H9 (cell line): ENCODE measurements at regions not wholly inside any gene's neighbourhood (a gene's known extent, or its start where the extent isn't known, plus 50 kb on each side); places are given as distances from the start of the nearest gene placed in this dataset.

Experiments used
- DNase-seq: peaks from one replicate; pipeline ENCODE4 v3.0.0-alpha.2; 2017
- H2AFZ ChIP-seq: one replicate; pipeline ENCODE4 v1.6.1; 2013; ENCODE audit warnings: mild to moderate bottlenecking, low read length, control low read depth, moderate library complexity
- H2AK5ac ChIP-seq: 2 replicates; pipeline ENCODE4 v1.6.1; 2013; ENCODE audit warnings: low read length, control low read depth, mixed read lengths; ENCODE audit not compliant: insufficient read length
- H2BK120ac ChIP-seq: one replicate; pipeline ENCODE4 v1.6.1; 2013; ENCODE audit warnings: low read depth, mild to moderate bottlenecking, low read length, control low read depth, inconsistent platforms; ENCODE audit not compliant: poor library complexity, severe bottlenecking
- H2BK12ac ChIP-seq: 2 replicates; pipeline ENCODE4 v1.6.1; 2013; ENCODE audit warnings: low read length, control low read depth, mixed read lengths, low read depth; ENCODE audit not compliant: insufficient read length
- H2BK15ac ChIP-seq: 2 replicates; pipeline ENCODE4 v1.6.1; 2013; ENCODE audit warnings: low read depth, low read length, control low read depth
- H2BK20ac ChIP-seq: one replicate; pipeline ENCODE4 v1.6.1; 2013; ENCODE audit warnings: low read depth, mild to moderate bottlenecking, low read length, control low read depth, inconsistent platforms; ENCODE audit not compliant: poor library complexity, severe bottlenecking
- H2BK5ac ChIP-seq: 2 replicates; pipeline ENCODE4 v1.6.1; 2013; ENCODE audit warnings: low read length, control low read depth, mixed read lengths; ENCODE audit not compliant: insufficient read length
- H3K14ac ChIP-seq: 2 replicates; pipeline ENCODE4 v1.6.1; 2013; ENCODE audit warnings: low read length, control low read depth; ENCODE audit not compliant: insufficient read depth
- H3K18ac ChIP-seq: 2 replicates; pipeline ENCODE4 v1.6.1; 2013; ENCODE audit warnings: low read depth, mild to moderate bottlenecking, mixed read lengths, low read length, control low read depth; ENCODE audit not compliant: insufficient read length
- H3K23ac ChIP-seq: 2 replicates; pipeline ENCODE4 v1.6.1; 2013; ENCODE audit warnings: low read length, control low read depth, mixed read lengths, low read depth; ENCODE audit not compliant: insufficient read length
- H3K23me2 ChIP-seq: 2 replicates; pipeline ENCODE4 v1.6.1; 2013; ENCODE audit warnings: low read depth, mild to moderate bottlenecking, mixed read lengths, low read length, control low read depth; ENCODE audit not compliant: insufficient read length, poor library complexity, severe bottlenecking
- H3K27ac ChIP-seq: 2 replicates; pipeline ENCODE4 v1.5.1; 2013; ENCODE audit warnings: low read length, control low read depth, mixed read lengths, low read depth; ENCODE audit not compliant: insufficient read length
- H3K27me3 ChIP-seq: 2 replicates; pipeline ENCODE4 v1.6.1; 2013; ENCODE audit warnings: low read length, control low read depth, inconsistent platforms; ENCODE audit not compliant: insufficient read depth
- H3K4ac ChIP-seq: 2 replicates; pipeline ENCODE4 v1.6.1; 2013; ENCODE audit warnings: low read depth, mild to moderate bottlenecking, control low read depth, inconsistent platforms, low read length, moderate library complexity
- H3K4me1 ChIP-seq: 2 replicates; pipeline ENCODE4 v1.6.1; 2013; ENCODE audit warnings: low read length, control low read depth, inconsistent platforms; ENCODE audit not compliant: insufficient read depth
- H3K4me2 ChIP-seq: 2 replicates; pipeline ENCODE4 v1.6.1; 2013; ENCODE audit warnings: low read length, control low read depth, mixed read lengths; ENCODE audit not compliant: insufficient read length, insufficient read depth
- H3K56ac ChIP-seq: 2 replicates; pipeline ENCODE4 v1.6.1; 2013; ENCODE audit warnings: low read depth, mild to moderate bottlenecking, mixed read lengths, low read length, control low read depth; ENCODE audit not compliant: insufficient read length
- H3K79me1 ChIP-seq: 2 replicates; pipeline ENCODE4 v1.6.1; 2013; ENCODE audit warnings: low read depth, mild to moderate bottlenecking, moderate library complexity, low read length, control low read depth, inconsistent platforms; ENCODE audit not compliant: insufficient read depth, poor library complexity, severe bottlenecking
- H3K79me2 ChIP-seq: 2 replicates; pipeline ENCODE4 v1.6.1; 2013; ENCODE audit warnings: low read length, control low read depth, inconsistent platforms; ENCODE audit not compliant: insufficient read depth
- H3K9ac ChIP-seq: 2 replicates; pipeline ENCODE4 v1.6.1; 2013; ENCODE audit warnings: low read length, control low read depth, mixed read lengths; ENCODE audit not compliant: insufficient read length; ENCODE audit errors: extremely low read depth
- H3K9me3 ChIP-seq: one replicate; pipeline ENCODE4 v1.6.1; 2013; ENCODE audit warnings: low read depth, low read length, inconsistent platforms; ENCODE audit not compliant: control insufficient read depth
- H3T11ph ChIP-seq: one replicate; pipeline ENCODE4 v1.6.1; 2013; ENCODE audit warnings: mild to moderate bottlenecking, low read length, control low read depth, inconsistent platforms
- H4K20me1 ChIP-seq: one replicate; pipeline ENCODE4 v1.6.1; 2013; ENCODE audit not compliant: control insufficient read depth, insufficient read length, insufficient read depth
- H4K5ac ChIP-seq: 2 replicates; pipeline ENCODE4 v1.6.1; 2013; ENCODE audit warnings: low read depth, mild to moderate bottlenecking, mixed read lengths, low read length, control low read depth; ENCODE audit not compliant: insufficient read length
- H4K8ac ChIP-seq: replicated peaks from 2 replicates; pipeline ENCODE4 v1.6.1; 2013; ENCODE audit warnings: low read length, control low read depth, mixed read lengths, low read depth; ENCODE audit not compliant: insufficient read length
- H4K91ac ChIP-seq: 2 replicates; pipeline ENCODE4 v1.6.1; 2013; ENCODE audit warnings: low read depth, mild to moderate bottlenecking, moderate library complexity, mixed read lengths, low read length, control low read depth; ENCODE audit not compliant: insufficient read length
- H3K27ac Mint-ChIP-seq, 3 experiments: 2 replicates in 2 of 3; 3 replicates in 1 of 3; pipeline ENCODE4 v1.8.0; 2020 to 2021; ENCODE audit warnings: mixed read lengths in 3 of 3, mild to moderate bottlenecking in 1 of 3, moderate library complexity in 1 of 3
- H3K27me3 Mint-ChIP-seq: 2 replicates; pipeline ENCODE4 v1.8.0; 2021; ENCODE audit warnings: low read depth, mild to moderate bottlenecking, moderate library complexity, mixed read lengths
- H3K36me3 Mint-ChIP-seq, 3 experiments: 2 replicates in 2 of 3; 3 replicates in 1 of 3; pipeline ENCODE4 v1.8.0; 2020 to 2021; ENCODE audit warnings: low read depth in 3 of 3, mixed read lengths in 3 of 3; ENCODE audit not compliant: insufficient read depth in 1 of 3
- H3K4me1 Mint-ChIP-seq, 2 experiments: 2 replicates each; pipeline ENCODE4 v1.8.0; 2020; ENCODE audit warnings: mixed read lengths in 2 of 2
- H3K4me3 Mint-ChIP-seq, 2 experiments: 2 replicates in 1 of 2; 3 replicates in 1 of 2; pipeline ENCODE4 v1.8.0; 2020 to 2021; ENCODE audit warnings: mild to moderate bottlenecking in 2 of 2, mixed read lengths in 2 of 2, moderate library complexity in 1 of 2
- H3K9me3 Mint-ChIP-seq, 2 experiments: 2 replicates in 1 of 2; 3 replicates in 1 of 2; pipeline ENCODE4 v1.8.0; 2020; ENCODE audit warnings: mild to moderate bottlenecking in 2 of 2, mixed read lengths in 2 of 2, moderate library complexity in 1 of 2
- WGBS: extraction: QIAGEN DNeasy Blood & Tissue Kit; methylation state at CpG from one replicate; pipeline ENCODE4 v1.1.7; 2013; ENCODE audit warnings: missing lambda C conversion rate, low lambda C conversion rate, mixed read lengths; ENCODE audit not compliant: insufficient read length; ENCODE audit errors: extremely low coverage; 5-methylcytosine and 5-hydroxymethylcytosine counted together
- TF ChIP-seq, protein P1 (sequence below): fragments of 200-600 bp; sonication (generic); conservative IDR thresholded peaks from 3 replicates; pipeline ENCODE4 v1.8.0; 2021; ENCODE audit warnings: antibody characterized with exemption, mild to moderate bottlenecking

DNA sequence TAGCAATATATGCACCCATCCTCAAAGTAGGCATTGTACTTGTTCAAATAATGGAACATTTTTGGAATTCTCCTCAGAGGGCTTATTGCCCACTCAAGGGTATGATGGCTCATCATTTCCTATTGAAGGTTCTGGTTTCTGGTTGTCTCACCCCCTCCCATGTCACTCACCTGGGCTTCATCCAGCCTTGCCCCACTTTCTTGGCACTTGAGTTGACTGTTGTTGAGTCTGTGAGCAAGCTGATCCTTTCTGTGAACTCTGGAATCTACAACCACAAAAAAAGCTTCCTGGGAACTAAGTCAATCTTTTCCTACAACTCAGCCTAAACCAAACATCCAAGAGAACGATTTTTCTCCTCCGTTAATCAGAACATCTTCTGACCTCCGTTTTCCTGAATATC lies 73.9 kb upstream of the ANKH start:
- Histone ChIP-seq H3K27me3 (no peaks in the 10 kb centered on the region), H4K91ac (no peak overlapping the region), H2BK120ac (no peak overlapping the region), H3K4me2 (no peak overlapping the region), H2BK15ac (no peak overlapping the region), H3K79me1 (no peaks in the 10 kb centered on the region), H3K18ac (no peak overlapping the region), H3K27ac (no peak overlapping the region), H3K56ac (no peak overlapping the region), H2AK5ac (no peak overlapping the region), H4K5ac (no peak overlapping the region), H3K14ac (no peak overlapping the region), H3T11ph (no peak overlapping the region), H3K79me2 (no peaks in the 10 kb centered on the region), H4K8ac (no peak overlapping the region), H2BK5ac (no peak overlapping the region), H3K23ac (no peak overlapping the region), H4K20me1 (no peaks in the 10 kb centered on the region), H2BK20ac (no peak overlapping the region), H3K9ac (no peak overlapping the region), H3K9me3 (no peaks in the 10 kb centered on the region), H3K4me1 (no peaks in the 10 kb centered on the region), H2AFZ (no peak overlapping the region), H3K23me2 (no peaks in the 10 kb centered on the region), H3K4ac (no peak overlapping the region), H2BK12ac (no peak overlapping the region)
- TF ChIP-seq, protein P1, sequence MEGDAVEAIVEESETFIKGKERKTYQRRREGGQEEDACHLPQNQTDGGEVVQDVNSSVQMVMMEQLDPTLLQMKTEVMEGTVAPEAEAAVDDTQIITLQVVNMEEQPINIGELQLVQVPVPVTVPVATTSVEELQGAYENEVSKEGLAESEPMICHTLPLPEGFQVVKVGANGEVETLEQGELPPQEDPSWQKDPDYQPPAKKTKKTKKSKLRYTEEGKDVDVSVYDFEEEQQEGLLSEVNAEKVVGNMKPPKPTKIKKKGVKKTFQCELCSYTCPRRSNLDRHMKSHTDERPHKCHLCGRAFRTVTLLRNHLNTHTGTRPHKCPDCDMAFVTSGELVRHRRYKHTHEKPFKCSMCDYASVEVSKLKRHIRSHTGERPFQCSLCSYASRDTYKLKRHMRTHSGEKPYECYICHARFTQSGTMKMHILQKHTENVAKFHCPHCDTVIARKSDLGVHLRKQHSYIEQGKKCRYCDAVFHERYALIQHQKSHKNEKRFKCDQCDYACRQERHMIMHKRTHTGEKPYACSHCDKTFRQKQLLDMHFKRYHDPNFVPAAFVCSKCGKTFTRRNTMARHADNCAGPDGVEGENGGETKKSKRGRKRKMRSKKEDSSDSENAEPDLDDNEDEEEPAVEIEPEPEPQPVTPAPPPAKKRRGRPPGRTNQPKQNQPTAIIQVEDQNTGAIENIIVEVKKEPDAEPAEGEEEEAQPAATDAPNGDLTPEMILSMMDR: no peak
- Mint-ChIP-seq H3K9me3 (no peaks in the 10 kb centered on the region; a peak in 1 of 5 replicates), H3K36me3 (no peaks in the 10 kb centered on the region), H3K27me3 (no peaks in the 10 kb centered on the region), H3K27ac (no peak overlapping the region), H3K4me3 (no peak overlapping the region), H3K4me1 (peaks cover 2 to 3% of the 10 kb centered on the region in 2 experiments; a peak in 3 of 4 replicates)
- no peak for DNase-seq
- no CpG with 5 or more reads among the region's 3 CpGs for WGBS
